GM12878 (cell line): ENCODE measurements at regions not wholly inside any gene's neighbourhood (a gene's known extent, or its start where the extent isn't known, plus 50 kb on each side); places are given as distances from the start of the nearest gene placed in this dataset.

Experiments used
- ATAC-seq: fragments of 200-7000 bp; cut with Tn5 transposase; 3 replicates; pipeline ENCODE4 v1.9.1; 2020; ENCODE audit warnings: mild to moderate bottlenecking, moderate library complexity
- BruUV-seq: library from RNA; stranded (reverse); fragments of 400-500 nt; replicated peaks from 2 replicates; lab custom pipeline; 2021; lab: Mats Ljungman, UMichigan
- CTCF ChIA-PET: fragments of 300-600 bp; sonication (Branson Sonifier 250); formaldehyde crosslinking; extraction: SDS; loops from one replicate; lab custom pipeline; 2021; ENCODE audit warnings: inconsistent platforms; lab: Yijun Ruan, JAX
- POLR2A ChIA-PET: fragments of 350-600 bp; formaldehyde crosslinking; extraction: SDS; loops from one replicate; lab custom pipeline; 2021; ENCODE audit warnings: inconsistent platforms; lab: Charles Lee
- RAD21 ChIA-PET: fragments of 300-600 bp; sonication (Branson Sonifier 250); formaldehyde crosslinking; loops from one replicate; lab custom pipeline; 2023; ENCODE audit warnings: antibody characterized with exemption; ENCODE audit not compliant: unreplicated experiment; lab: Charles Lee
- SMC1A ChIA-PET: fragments of 300-600 bp; sonication (Branson Sonifier 250); formaldehyde crosslinking; loops from one replicate; lab custom pipeline; 2023; ENCODE audit not compliant: unreplicated experiment, uncharacterized antibody; lab: Charles Lee
- DNase-seq: peaks from one replicate; pipeline ENCODE4 v3.0.0-alpha.2; 2011; ENCODE audit warnings: low read depth, low spot score
- FAIRE-seq: peaks from 3 replicates; lab custom pipeline; 2011; peaks lifted over from hg19 to GRCh38; lab: Jason Lieb, UNC
- H2AFZ ChIP-seq: 2 replicates; pipeline ENCODE4 v1.6.0; 2011; ENCODE audit warnings: low read depth, low read length, control low read depth; ENCODE audit not compliant: control insufficient read depth
- H3K27ac ChIP-seq: 2 replicates; pipeline ENCODE4 v1.5.1; 2011; ENCODE audit warnings: control low read depth; ENCODE audit not compliant: control insufficient read depth, insufficient read depth
- H3K27me3 ChIP-seq, 2 experiments: replicated peaks in 1 of 2; 2 replicates each; pipeline versions ENCODE4 v1.6.0 to v1.6.1; 2011; ENCODE audit warnings: low read length in 1 of 2; ENCODE audit not compliant: control insufficient read depth in 2 of 2, insufficient read depth in 2 of 2
- H3K36me3 ChIP-seq, 2 experiments: 2 replicates each; pipeline ENCODE4 v1.5.1; 2011; ENCODE audit warnings: low read length in 1 of 2; ENCODE audit not compliant: control insufficient read depth in 2 of 2, insufficient read depth in 2 of 2
- H3K4me1 ChIP-seq: 2 replicates; pipeline ENCODE4 v1.6.1; 2011; ENCODE audit warnings: mild to moderate bottlenecking, low read length, moderate library complexity, mixed read lengths; ENCODE audit not compliant: control insufficient read depth, insufficient read depth
- H3K4me2 ChIP-seq: 2 replicates; pipeline ENCODE4 v1.6.0; 2011; ENCODE audit warnings: control low read depth; ENCODE audit not compliant: control insufficient read depth, insufficient read depth
- H3K4me3 ChIP-seq: fragments of 200-600 bp; sonication (generic); 2 replicates; pipeline ENCODE4 v1.5.1; 2016
- H3K79me2 ChIP-seq: 2 replicates; pipeline ENCODE4 v1.6.0; 2011; ENCODE audit warnings: low read length; ENCODE audit not compliant: control insufficient read depth, insufficient read depth
- H3K9ac ChIP-seq: 2 replicates; pipeline ENCODE4 v1.8.0; 2011; ENCODE audit warnings: low read length, control low read depth, mixed read lengths; ENCODE audit not compliant: control insufficient read depth, insufficient read depth
- H3K9me3 ChIP-seq: replicated peaks from 3 replicates; pipeline ENCODE4 v1.5.1; 2011; ENCODE audit warnings: mild to moderate bottlenecking, low read length; ENCODE audit not compliant: control insufficient read depth, insufficient read depth
- H4K20me1 ChIP-seq: 2 replicates; pipeline ENCODE4 v1.6.0; 2011; ENCODE audit not compliant: control insufficient read depth, insufficient read depth
- EED ChIP-seq: sonication (generic); IDR thresholded peaks from 2 replicates; pipeline ENCODE4 v1.6.1; 2016; ENCODE audit warnings: antibody characterized with exemption, low read depth
- IRF3 ChIP-seq: fragments of 450-650 bp; IDR thresholded peaks from 2 replicates; pipeline ENCODE4 v1.6.1; 2014; ENCODE audit warnings: mild to moderate bottlenecking
- KDM1A ChIP-seq: fragments of 200-600 bp; sonication (generic); IDR thresholded peaks from 2 replicates; pipeline ENCODE4 v1.6.1; 2016; ENCODE audit warnings: borderline replicate concordance
- PAX5 ChIP-seq: IDR thresholded peaks from 2 replicates; pipeline ENCODE4 v1.6.1; 2011; ENCODE audit warnings: low read depth, low read length, borderline replicate concordance
- SPI1 ChIP-seq: IDR thresholded peaks from 2 replicates; pipeline ENCODE4 v1.6.1; 2011; ENCODE audit warnings: low read depth, mild to moderate bottlenecking, low read length, moderate library complexity, borderline replicate concordance; ENCODE audit not compliant: insufficient read depth
- WGBS: methylation state at CpG from one replicate; pipeline ENCODE4 v1.1.6; 2016; ENCODE audit warnings: low lambda C conversion rate; ENCODE audit not compliant: insufficient replicate concordance, insufficient coverage; ENCODE audit errors: missing lambda C conversion rate; 5-methylcytosine and 5-hydroxymethylcytosine counted together
- in situ Hi-C: fragments of 300-500 bp; cut with MboI; formaldehyde crosslinking; loops from 9 replicates; pipeline ENCODE4 v1.14.3; 2018; ENCODE audit warnings: mixed read lengths
- intact Hi-C: fragments of 100-400 bp; cut with micrococcal nuclease; formaldehyde crosslinking; loops from one replicate; pipeline ENCODE4 v1.14.2; 2022; ENCODE audit not compliant: unreplicated experiment

- DNase-seq: no peak
- no peaks in the 10 kb centered on the region for H3K4me1 ChIP-seq
- ChIA-PET SMC1A (interaction anchor here (0.8 to 3.0 kb wide), 3 partner anchors 11 to 29 kb away, joined by 3 to 10 read pairs (median 3); no protein-coding TSS in a partner anchor), POLR2A (no interaction called here), CTCF (interaction anchor here (1.0 kb wide), 1 partner anchor 28 kb away, joined by 3 read pairs; no protein-coding TSS in a partner anchor), RAD21 (no interaction called here)
- 4% methylated on average over 2 of the region's 2 CpGs for WGBS
- no peak overlapping the region for H3K4me3 ChIP-seq
- H3K79me2 ChIP-seq: no peaks in the 10 kb centered on the region
- no peak for TF ChIP-seq EED
- no peak for TF ChIP-seq KDM1A
- TF ChIP-seq IRF3: no peak
- H3K36me3 ChIP-seq: no peaks in the 10 kb centered on the region
- H2AFZ ChIP-seq: no peak overlapping the region
- no peak overlapping the region for H3K9ac ChIP-seq
- no peak for FAIRE-seq
- H3K27me3 ChIP-seq: no peaks in the 10 kb centered on the region
- no peak for ATAC-seq
- H3K9me3 ChIP-seq: no peaks in the 10 kb centered on the region
- no peak overlapping the region for H3K4me2 ChIP-seq
- in situ Hi-C loops (no loop called here), intact Hi-C loops (no loop called here)
- no peaks in the 10 kb centered on the region for H4K20me1 ChIP-seq
- BruUV-seq: no TSS peak
- H3K27ac ChIP-seq: no peak overlapping the region
Observed at GRCh38 chr4:32589097-32589496, 1868.9 kb downstream of the PCDH7 start.

- FAIRE-seq: no peak
- ChIA-PET POLR2A (no interaction called here), SMC1A (interaction anchor here (0.6 to 3.0 kb wide), 3 partner anchors 11 to 24 kb away, joined by 3 to 10 read pairs (median 3); no protein-coding TSS in a partner anchor), RAD21 (no interaction called here), CTCF (no interaction called here)
- H3K27ac ChIP-seq: no peak overlapping the region
- no TSS peak for BruUV-seq
- in situ Hi-C loops (no loop called here), intact Hi-C loops (no loop called here)
- no peaks in the 10 kb centered on the region for H3K4me1 ChIP-seq
- no peaks in the 10 kb centered on the region for H3K79me2 ChIP-seq
- TF ChIP-seq SPI1 (peak; percentile 56; the same call in 1 of the 2 replicates), PAX5 (no peak)
- no peaks in the 10 kb centered on the region for H3K36me3 ChIP-seq
- H4K20me1 ChIP-seq: no peaks in the 10 kb centered on the region
- ATAC-seq: peak; percentile 53; the same call in 2 of the 3 replicates
- WGBS: 0% methylated on average over 2 of the region's 2 CpGs
- no peak for DNase-seq
- H3K9me3 ChIP-seq: no peaks in the 10 kb centered on the region
- H3K4me3 ChIP-seq: no peak overlapping the region
- H3K9ac ChIP-seq: no peak overlapping the region
- H3K4me2 ChIP-seq: no peak overlapping the region
- H2AFZ ChIP-seq: no peak overlapping the region
- no peaks in the 10 kb centered on the region for H3K27me3 ChIP-seq
Observed at GRCh38 chr4:32589853-32590252, 1869.7 kb downstream of the PCDH7 start.
